ENCODE measurements at regions not wholly inside any gene's neighbourhood (a gene's known extent, or its start where the extent isn't known, plus 50 kb on each side); places are given as distances from the start of the nearest gene placed in this dataset.

GRCh38 chr1:55699228-55699627, 484.1 kb upstream of the USP24 start (continued):
- TF ChIP-seq RNF2 (IDR thresholded peaks at IDR 0.05; ENCODE audit: borderline replicate concordance, low read depth, low read length, missing control alignments, poor library complexity, severe bottlenecking) (no peak), CREB1 (IDR thresholded peaks at IDR 0.05) (no peak), SAP30 (IDR thresholded peaks at IDR 0.05; ENCODE audit: insufficient read depth, insufficient replicate concordance, low read length) (no peak)
